AG10803 (cell line): ENCODE measurements at regions not wholly inside any gene's neighbourhood (a gene's known extent, or its start where the extent isn't known, plus 50 kb on each side); places are given as distances from the start of the nearest gene placed in this dataset.

Experiments used
- DNase-seq: peaks from one replicate; pipeline ENCODE4 v3.0.0; 2010; ENCODE audit warnings: low read depth
- H3K4me3 ChIP-seq: 2 replicates; pipeline ENCODE4 v1.5.1; 2011; ENCODE audit warnings: mild to moderate bottlenecking, low read length, control low read depth
- TF ChIP-seq, protein P1 (sequence below): conservative IDR thresholded peaks from 2 replicates; pipeline ENCODE4 v1.5.1; 2011; ENCODE audit warnings: mild to moderate bottlenecking, low read length, control low read depth, inconsistent platforms

DNA sequence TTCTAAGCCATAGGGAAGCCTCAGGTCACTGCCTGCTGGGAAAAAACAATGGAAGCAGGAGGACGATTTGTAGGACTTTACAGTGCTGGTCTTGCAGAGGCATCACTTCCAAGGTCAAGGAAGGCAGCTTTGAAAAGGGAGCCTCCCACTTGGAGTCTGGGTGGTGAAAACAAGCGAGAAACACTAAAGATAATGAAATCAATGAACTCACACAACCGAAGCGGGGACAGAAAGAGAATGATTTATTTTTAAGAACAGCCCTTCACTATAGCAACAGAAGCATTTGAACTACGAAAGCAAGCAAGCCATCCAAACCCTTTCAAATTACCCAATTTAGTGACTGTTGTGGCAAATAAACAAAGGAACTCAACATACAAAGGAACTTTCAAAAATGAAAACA is 227.5 kb downstream of the THBS2 start:
- TF ChIP-seq, protein P1, sequence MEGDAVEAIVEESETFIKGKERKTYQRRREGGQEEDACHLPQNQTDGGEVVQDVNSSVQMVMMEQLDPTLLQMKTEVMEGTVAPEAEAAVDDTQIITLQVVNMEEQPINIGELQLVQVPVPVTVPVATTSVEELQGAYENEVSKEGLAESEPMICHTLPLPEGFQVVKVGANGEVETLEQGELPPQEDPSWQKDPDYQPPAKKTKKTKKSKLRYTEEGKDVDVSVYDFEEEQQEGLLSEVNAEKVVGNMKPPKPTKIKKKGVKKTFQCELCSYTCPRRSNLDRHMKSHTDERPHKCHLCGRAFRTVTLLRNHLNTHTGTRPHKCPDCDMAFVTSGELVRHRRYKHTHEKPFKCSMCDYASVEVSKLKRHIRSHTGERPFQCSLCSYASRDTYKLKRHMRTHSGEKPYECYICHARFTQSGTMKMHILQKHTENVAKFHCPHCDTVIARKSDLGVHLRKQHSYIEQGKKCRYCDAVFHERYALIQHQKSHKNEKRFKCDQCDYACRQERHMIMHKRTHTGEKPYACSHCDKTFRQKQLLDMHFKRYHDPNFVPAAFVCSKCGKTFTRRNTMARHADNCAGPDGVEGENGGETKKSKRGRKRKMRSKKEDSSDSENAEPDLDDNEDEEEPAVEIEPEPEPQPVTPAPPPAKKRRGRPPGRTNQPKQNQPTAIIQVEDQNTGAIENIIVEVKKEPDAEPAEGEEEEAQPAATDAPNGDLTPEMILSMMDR: no peak
- peak; percentile 58 for DNase-seq
- no peak overlapping the region for H3K4me3 ChIP-seq

DNA sequence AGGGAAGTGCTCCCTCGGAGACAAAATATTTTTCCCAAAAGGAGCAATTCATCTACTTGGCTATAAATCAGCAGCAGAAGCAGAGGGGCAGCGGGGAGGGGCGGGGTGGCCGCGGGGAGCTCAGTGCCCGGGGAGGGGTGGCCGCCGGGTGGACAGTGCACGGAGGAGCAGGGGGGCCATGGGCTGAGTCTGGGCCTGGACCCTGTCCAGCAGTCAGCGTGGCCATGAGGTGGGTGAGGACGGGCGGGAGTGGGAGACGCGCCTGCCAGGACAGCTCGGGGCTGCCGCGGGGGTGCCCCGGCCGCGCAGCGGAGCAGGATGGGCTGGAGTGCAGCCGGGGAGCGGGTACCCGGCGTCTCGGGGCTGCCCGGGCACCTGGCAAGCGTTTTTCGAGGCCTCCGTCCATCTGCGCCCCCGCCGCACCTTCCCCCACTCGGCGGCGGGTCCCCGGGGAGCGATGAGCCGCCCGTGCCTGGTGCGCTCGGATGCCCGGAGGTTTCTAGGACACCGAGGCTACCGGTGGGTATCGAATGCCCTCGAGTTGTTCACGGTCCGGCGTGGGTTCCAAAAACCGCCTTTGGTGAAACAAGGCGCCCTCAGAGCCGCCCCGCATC is 229.5 kb downstream of the THBS2 start:
- DNase-seq: no peak
- TF ChIP-seq, protein P1: no peak
- H3K4me3 ChIP-seq: no peak overlapping the region

- TF ChIP-seq, protein P1: no peak
- no peak for DNase-seq
- no peak overlapping the region for H3K4me3 ChIP-seq
Measured at GRCh38 chr6:169023161-169023874, 230.3 kb downstream of the THBS2 start.

GRCh38 chr6:169022079-169022478 is 231.6 kb downstream of the THBS2 start:
- TF ChIP-seq, protein P1: no peak
- DNase-seq: no peak
- no peak overlapping the region for H3K4me3 ChIP-seq

DNA sequence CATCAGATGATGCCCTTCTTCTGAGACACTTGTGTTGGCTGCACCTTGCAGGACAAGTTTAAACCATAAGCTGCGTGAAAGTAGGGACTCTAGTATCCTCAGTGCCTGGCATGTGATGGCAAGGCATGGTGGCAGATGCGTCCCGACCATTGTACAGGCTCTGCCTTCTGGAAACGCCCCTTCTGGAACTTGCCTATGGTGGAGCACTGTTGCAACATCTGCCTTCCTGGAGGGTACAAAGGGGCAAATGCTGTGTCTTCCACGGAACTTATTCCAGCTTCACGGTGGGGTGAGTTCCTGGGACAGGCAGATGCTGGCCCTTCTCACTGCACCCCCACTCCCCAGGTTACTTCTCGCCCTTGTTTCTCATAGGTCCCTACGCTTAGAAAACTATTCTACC is 232.8 kb downstream of the THBS2 start:
- no peak for DNase-seq
- TF ChIP-seq, protein P1: no peak
- H3K4me3 ChIP-seq: no peak overlapping the region

GRCh38 chr6:169019727-169020491 is 233.7 kb downstream of the THBS2 start:
- H3K4me3 ChIP-seq: no peak overlapping the region
- DNase-seq: no peak
- TF ChIP-seq, protein P1: peak; percentile 16; the same call in 1 of the 2 replicates

- no peak for DNase-seq
- no peak overlapping the region for H3K4me3 ChIP-seq
- TF ChIP-seq, protein P1: no peak
Measured at GRCh38 chr6:169019111-169019510, 234.5 kb downstream of the THBS2 start.
